ENCODE measurements at regions not wholly inside any gene's neighbourhood (a gene's known extent, or its start where the extent isn't known, plus 50 kb on each side); places are given as distances from the start of the nearest gene placed in this dataset.

DNA sequence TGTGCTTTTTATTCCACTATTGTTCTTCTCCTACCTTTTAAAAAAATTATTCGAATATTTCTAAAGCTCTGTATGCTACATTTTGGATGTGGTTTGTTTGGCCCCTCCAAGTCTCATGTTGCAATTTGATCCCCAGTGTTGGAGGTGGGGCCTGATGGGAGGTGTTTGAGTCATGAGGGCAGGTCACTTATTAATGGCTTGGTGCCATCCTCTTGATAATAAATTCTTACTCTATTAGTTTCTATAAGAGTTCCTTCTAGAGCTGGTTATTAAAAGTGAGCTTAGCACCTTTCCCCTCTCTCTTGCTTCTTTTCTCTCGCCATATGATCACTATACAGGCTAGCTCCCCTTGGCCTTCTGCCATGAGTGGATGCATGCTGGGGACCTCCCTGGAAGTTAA lies 445.6 kb upstream of the PDE3A start:
- no peak for DNase-seq

DNA sequence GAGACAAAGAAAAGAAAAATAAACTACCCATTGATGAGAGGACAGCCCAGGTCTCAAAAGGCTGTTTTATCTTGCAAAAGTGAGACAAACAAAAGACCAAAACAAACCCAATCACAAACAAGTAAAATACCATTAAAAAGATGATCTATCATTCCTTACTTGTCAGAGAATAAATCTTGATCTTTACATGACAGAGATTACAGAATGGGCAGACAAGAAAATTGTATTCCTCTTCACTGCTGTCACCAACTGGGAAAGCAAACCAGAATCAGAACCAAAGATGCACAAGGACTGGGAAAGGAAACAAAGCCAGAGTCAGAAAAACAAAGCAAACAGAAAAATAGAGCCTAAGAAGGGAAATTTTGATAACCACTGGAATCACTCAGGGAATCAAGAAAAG lies 444.0 kb upstream of the PDE3A start:
- no peak for DNase-seq

DNA sequence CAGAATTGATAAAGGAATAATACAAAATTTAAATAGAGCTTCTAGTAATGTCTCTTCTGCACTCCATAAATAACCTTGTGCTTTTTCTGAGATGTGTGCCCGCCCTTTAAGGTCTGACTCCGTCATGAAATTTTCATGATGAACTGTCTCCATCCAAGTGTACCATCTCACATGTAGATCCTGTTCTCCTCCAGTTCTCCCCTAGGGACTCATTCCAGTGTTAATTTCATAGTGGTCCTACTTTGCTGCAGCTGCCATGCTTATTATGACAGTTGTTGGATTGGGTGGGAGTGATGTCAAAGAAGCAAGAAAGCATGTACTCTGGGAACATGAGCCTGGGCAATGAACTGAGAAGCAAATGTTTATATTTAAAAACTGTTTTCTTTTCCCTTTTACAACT lies 442.5 kb upstream of the PDE3A start:
- DNase-seq = no peak

DNA sequence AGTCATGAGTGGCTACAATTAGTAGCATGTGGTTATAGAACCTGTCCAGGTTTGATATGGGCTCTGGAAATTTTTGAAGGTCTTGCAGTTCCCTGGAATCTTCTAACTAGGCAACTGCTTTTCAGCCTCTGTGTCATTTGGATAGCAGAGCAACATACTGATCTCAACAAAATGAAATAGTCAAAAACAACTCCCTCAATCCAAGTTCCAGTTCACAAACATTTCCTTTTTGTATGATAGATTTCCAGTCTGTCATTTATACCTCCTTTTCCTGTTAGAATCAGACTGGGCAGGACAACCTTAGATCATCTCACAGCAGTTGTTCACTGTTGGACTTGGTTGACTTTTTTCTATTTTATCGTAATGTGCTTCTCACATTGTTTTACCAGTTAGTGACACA lies 442.1 kb upstream of the PDE3A start:
- DNase-seq = no peak

DNA sequence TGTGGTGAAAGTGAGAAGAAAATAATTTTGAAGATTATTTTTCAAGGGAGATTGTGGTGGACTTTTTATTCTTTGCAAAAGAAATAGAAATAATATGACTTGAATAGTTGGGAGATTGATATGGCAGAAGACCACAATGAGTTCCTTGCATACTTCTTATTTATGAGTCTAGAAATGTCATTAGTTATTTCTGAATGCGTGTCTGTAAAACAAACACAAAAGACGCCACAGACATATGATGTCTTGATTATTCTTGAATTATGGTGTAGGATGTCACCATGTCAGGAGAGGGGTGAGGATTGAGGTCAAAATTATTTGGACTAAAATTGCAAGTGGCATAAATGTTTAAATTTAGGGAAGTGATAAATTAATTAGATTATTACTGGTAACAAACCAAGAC lies 440.7 kb upstream of the PDE3A start:
- no peak for DNase-seq

DNA sequence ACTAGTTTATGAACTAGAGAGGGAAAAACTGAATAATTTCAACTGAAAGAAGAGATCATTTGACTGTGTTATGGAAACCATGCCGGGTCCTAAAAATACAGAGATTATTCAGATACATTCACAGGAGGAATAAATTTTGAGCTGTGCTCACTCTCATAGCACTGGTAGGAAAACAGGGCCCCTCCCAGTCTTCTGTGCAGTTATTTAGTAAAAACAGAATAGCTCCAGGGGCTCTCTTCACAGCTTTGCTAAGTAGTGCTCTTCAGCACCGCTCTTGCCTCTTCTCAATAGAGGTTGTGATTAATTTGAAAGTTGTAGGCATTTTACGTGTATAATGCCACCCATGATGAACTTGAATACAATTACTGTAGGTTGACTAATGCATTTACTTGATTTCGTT lies 435.9 kb upstream of the PDE3A start:
- DNase-seq = no peak

DNA sequence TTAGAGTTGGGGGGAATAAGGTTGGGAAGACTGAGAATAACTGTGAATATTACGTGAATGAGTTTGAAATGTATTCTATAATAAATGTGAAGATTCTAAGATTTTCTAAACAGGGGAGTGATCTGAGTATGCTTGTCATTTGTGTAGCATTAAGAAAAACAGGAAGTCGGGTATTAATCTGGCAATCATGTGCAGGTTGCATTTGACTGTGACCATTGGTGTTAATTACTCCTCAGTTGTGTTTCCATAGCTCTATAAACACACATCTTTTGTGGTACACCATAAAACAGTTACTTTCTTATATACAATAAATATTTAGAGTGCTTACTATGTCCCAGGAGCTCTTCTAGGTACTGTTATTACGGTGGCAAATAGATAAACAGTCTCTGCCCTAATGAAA lies 434.4 kb upstream of the PDE3A start:
- DNase-seq = no peak

DNA sequence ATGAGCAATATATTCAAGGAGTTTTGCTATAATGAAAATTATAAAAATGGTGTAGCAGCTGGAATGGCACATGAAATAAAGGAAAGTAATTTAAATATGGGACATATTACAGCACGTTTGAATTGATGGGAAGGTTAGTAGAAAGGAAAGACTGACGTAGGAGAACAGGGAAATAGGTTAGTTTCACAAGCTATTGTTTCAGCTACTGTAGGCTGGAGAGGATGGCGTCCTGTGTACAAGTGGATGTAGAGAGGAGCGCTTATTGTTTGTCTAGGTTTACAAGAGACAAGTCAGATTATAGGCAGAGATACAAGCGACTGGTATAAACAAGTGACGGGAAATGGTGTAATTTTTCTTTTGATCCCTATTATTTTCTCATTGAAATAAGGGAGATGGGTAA lies 431.2 kb upstream of the PDE3A start:
- no peak for DNase-seq

DNA sequence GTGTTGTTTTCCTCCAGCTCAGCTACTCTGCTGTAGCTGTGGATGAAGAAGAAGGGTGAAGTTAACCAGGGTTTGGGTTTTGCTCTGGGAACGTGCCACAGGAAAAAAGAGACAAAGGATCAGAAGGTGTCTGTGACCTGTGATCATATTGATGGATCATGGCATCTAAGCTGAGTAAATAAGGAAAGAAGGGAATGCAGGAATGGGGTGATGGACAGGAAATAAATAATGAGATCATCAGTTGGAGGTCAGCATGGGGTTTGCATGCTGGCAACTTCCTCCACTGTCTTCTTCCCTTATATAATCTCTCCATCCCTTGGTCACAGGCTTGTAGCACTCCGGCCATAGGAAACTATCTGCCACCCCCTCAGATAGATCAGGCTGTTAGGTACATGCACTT lies 430.3 kb upstream of the PDE3A start:
- no peak for DNase-seq

DNA sequence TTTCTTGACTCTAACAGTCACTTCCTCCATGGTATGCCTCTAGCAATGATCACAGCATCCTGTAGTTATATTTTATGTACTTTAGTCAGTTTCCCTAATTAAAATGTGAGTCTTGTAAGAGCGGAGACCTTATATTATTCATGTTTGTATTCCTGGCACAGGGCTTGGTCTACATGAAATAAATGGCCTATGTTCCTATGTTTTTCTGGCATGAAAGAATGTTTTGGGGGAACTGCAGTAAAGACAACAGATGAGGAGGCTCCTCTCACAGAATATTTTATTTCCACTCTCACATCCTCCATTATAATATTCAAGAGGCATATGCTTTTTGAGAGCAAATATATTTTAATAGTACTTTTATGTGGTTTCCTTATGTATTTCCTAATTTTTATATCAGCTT lies 429.8 kb upstream of the PDE3A start:
- no peak for DNase-seq

DNA sequence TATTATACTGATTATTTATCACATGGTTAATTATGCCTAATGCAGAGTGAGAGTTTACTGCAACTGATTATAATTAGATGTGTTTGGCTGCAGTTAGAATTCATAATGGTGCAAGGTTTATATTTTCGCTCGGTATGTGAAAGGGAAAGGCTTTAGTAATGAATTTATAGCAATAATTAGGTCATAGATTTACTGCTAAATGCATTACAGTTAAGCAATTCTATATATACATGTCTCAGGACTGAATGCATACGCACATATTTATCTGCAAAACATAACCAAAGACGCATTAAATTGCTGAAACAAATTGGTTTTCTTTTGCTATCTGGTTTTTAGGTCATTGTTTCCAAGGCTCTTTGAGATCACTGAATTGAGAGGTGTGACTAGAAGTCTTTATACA lies 428.1 kb upstream of the PDE3A start:
- no peak for DNase-seq

DNA sequence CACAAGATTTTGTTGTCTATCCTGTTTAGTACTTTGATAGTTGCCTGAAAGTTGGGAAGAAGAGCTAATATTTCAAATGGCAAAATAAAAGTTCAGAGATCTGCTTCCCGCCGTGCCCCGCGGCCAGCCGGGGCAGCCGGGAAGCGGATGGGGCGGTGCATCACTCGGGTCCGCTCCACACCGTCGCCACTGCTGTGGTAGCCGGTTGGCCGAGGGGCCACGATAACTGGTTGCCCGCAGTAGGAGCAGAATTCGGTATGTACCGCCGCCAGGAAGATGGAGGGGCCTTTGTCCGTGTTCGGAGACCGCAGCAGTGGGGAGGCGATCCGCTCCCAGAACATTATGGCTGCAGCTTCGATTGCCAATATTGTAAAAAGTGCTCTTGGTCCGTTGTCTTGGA lies 427.2 kb upstream of the PDE3A start:
- DNase-seq = no peak

DNA sequence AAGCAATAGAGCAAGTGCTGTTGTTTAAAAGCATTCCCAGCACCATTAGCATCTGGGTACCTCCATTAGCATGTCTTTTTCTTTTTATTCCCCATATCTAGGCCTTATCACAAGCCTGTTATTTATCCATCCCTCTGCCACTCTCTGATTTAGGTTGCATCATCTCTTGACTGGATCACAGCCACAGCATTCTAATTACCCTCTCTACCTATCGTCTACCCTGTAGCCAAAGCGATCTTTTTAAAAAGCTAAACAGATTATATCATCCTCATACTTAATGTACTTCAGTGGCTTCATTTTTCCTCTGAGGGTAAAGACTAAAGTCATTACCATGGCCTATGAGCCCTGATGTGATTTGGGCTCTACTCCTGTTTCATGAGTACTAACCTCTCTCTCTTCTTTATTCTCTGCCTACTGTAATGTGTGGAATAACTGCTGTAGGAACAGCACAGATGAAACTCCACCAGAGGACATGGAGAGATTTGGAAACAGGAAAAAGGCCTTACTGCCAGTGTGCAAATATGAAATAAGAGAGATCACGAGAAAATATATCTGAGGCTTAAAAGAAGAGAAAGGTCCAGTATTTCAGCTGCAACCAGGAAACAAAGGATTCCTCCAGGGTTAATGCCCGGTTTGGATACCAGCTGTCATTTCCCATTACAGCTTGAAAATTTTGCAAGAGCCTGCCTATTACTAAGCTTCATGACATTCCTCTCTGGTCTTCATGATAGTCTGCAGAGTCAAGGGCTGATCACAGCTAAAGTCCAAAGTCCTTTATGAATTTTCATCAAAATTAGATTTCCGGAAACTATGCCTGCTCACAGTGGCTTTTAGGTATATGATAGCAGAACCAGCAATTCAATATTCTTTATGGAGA lies 422.5 kb upstream of the PDE3A start:
- no peak for DNase-seq

DNA sequence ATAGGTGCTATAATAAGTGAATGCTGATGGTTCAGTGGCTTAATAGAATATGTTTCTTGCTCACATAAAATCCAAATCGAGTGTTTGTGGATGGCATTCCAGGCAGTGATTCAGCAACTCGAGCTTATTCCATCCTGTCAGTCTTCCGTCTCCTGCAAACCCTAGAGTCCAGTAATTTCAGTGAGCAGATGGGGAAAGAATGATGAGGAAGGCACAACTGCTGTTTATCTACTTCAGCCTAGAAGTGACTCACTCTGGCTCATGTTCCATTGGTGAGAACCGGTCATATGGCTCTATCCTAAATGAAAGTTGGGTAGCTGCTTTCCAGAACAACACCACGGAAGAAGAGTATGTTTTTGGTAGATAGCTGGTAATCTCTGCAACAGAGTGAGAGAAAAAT lies 421.8 kb upstream of the PDE3A start:
- no peak for DNase-seq

DNA sequence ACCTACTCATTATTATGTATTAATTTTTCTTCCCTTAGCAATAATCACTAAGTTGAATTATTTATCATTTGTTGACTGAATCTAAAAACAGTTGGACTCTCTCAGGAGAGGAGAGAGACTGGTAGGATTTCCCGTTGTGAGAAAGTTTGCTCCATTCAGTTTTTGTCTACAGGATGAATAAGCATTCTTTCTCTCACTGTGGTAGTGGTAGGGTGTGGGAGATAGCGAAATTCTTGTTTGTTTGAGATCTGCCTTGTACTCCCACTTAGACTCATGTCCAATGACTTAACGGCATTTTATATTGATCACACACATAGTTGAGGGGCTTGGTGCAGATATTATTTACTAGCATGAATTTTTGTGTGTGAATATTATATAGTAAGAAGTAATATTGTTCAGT lies 421.0 kb upstream of the PDE3A start:
- DNase-seq = no peak

DNA sequence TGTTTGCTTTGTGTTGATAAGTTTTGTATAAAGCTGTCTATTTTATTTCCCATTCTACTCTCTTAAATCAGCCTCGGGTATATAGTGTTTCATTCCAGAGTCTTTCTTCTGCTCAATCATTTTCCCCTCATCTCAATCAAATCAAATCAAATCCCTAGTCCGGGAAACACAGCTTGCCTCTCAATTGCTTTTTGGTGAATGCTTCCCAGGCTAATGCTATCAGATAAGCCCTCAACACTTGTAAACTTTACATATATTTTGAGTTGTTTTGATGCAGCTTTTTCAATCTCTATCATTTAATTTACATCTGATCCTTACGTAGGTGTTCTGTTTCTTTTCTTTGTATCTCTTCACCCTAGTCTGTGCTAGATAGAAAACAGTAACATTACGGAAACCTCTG lies 416.7 kb upstream of the PDE3A start:
- no peak for DNase-seq

DNA sequence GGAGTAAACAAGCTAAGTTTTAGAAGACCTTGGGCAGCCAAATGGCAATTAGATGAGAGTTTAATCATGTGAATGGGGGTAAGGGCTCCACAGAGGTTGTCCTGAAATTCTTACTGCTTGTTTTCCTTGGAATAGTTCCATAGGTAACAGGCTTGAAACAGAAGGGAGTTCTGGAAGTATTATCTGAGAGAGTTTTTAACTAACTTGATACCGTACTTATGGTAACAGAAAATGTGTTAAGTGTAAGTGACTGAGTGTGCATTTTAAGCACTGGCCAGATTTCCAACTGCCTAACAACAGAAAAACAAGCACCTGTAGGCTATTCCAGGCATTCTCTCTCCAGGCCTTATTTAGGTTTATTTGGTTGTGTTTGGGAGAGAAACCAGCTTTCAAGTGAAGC lies 414.6 kb upstream of the PDE3A start:
- DNase-seq = no peak

DNA sequence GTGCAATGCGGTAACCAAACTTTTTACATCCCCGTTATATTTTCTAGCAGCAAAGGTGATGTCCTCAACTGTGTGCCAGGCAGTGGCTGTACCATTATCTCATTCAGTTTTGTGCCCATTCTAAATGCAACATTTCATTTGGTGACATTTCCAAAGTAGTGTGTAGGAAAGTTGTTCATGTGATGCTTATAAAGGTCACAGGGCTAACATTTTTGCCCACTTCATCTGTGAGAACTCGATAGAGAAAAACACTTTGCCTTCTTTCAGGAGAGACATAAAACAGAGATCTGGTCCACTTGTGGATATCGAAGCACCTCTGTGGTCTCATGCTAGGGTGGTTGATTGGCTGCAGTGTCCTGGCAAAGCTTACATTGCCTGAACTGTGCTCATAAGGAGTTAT lies 414.2 kb upstream of the PDE3A start:
- DNase-seq = no peak

DNA sequence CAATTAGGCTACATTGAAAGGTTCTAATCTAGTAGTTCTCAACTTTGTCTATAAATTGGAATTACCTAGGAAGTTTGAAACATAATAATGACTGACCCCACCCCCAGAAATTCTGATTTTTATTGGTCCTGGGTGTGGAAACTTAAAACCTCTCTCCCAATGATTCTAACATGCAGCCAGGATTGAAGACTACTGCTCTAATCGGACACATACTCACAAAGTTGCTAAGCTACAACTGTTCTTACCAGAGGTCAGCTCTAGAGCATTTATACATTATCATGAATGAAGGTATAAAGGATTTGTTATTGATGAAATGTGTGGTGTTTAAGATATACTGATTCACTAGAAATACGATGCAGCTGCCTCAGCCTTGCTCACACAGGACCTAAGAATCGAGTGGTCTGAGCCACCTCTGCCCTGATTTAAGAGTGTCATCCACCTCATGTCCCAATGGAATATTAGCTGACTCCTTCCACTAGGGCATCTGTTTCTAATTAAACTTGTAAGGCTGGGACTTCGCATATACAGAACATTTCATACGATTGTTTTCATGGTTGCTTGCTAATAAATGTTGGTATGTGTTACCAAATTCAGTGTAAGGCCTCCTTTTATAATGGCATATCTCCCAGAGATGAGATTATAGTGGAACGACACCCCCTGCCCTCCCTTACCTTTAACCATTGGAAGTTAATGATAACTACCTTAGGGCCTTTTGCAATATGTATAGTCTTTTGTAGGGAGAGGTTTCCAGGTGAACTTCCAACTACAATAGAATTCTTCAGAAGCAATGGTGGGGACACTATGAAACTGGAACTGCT lies 410.8 kb upstream of the PDE3A start:
- no peak for DNase-seq

DNA sequence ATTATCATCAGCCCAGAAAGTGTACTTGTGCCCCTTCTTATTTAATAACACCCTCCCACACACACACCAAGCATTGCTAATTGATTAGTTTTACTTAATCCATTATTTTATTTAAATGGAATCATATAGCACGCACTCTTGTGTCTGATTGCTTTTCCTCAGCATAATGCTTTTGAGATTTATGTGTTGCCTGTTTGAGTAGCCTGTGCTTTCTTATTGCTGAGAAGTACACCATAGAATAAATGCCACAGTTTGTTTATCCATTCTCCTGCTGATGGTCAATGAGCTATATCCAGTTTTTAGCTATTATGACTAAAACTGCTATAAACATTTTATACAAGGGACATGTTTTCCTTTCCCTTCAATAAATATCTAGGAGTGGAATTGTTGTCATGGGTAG lies 409.9 kb upstream of the PDE3A start:
- no peak for DNase-seq

DNA sequence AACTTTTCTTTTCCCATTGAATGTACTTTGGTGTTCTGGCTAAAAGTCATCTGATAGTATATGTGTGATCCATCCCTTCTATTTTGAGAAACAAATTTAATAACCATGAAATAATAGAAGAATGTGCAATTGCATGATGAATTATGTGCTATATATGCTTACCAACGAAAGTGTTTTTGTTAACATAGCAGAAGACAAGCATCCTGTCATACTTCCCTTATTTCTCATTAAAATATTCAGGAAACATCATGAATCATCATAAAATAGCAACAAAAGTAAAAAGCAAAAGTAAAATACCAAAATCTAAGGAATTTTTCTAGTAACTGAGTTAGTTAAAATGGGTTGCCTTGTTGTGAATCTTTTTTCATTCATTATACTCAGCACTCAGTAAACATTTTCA lies 409.0 kb upstream of the PDE3A start:
- peak; percentile 49 for DNase-seq

DNA sequence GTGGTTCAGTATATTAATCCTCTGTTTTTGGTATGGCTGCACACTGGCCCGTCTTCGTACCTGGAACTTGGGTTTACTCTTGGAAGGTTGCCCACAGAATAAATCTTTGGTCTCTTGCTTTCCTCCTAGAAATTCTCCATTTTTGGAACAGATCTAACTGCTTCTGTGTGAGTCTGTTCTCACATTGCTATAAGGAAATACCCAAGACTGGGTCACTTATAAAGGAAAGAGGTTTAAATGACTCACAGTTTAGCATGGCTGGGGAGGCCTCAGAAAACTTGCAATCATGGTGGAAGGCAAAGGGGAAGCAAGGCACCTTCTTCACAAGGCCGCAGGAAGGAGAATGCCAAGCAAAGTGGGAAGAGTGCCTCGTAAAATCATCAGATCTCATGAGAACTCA lies 407.8 kb upstream of the PDE3A start:
- no peak for DNase-seq

DNA sequence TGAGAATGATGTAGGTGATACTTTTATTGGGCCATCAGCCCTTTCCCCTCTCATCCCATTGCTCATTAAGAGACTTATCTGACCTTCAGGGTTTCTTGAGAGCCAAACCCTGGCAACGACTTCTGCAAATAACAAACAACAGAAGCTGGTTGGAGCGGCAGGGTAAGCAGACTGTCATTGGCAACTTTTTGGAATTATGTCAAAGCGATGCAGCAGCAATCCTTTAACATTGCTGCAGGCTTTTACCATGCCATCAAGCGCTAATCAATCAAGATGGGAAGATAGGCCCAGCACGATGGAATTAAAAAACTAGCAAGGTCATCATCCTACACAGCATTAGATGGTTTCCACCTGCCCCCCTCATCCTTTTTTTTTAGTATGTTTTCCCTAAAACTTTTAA lies 406.1 kb upstream of the PDE3A start:
- no peak for DNase-seq

DNA sequence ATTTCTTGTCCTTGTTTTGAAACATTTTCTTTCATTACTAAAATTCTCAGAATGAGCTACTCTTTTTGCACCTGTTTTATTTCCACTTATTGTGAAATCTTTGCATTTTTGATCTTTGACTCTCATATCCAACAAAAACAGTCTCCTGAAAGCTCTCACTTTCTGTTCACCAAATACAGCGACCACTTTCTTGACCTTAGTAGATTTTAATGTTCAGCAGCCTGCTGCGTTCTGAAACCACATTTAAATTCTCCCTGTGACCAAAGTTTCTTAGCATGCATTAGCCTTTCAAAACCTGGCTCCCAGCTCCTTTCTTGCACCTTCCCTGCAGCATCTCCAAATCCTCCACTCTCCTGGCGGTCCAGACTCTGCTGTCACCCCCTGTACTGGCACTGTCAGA lies 404.4 kb upstream of the PDE3A start:
- no peak for DNase-seq

DNA sequence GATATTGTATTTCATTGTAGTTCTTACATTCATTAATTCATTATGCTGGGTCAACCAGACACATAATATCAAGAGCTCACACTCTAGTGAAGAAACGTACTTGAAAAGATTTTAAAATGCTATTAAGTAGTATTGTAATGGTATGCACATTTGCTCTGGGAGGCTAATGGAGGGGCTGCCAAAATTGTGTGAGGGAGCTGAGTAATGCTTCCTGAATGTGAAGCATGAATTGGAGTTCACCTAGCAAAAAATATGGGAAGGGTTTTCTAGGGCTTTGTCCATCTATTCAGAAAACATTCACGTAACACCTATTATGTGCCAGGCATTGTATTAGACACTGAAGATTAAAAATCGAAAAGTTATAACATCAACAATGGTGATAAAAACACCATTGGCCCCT lies 403.8 kb upstream of the PDE3A start:
- DNase-seq = no peak
